ENCODE measurements at regions not wholly inside any gene's neighbourhood (a gene's known extent, or its start where the extent isn't known, plus 50 kb on each side); places are given as distances from the start of the nearest gene placed in this dataset.

- Histone ChIP-seq H3K4me3 (no peak overlapping the region), H3K27me3 (no peaks in the 10 kb centered on the region), H3K4me1 (no peaks in the 10 kb centered on the region), H3K36me3 (no peaks in the 10 kb centered on the region), H3K27ac (no peak overlapping the region), H3K9me3 (no peaks in the 10 kb centered on the region)
- no peak for TF ChIP-seq POLR2AphosphoS5 (IDR thresholded peaks at IDR 0.05)
- TF ChIP-seq POLR2A (IDR thresholded peaks at IDR 0.05) = no peak
- DNase-seq = no peak
- in situ Hi-C loops (cut with MboI; ENCODE audit: low pct_ligation_motif_present in 1 of 4, low pct_unique_long_range_greater_than_20kb in 1 of 4, low sequenced_read_pairs in 3 of 4) = no loop called here
- 89 to 90% methylated on average over 2 to 3 of the region's 3 CpGs for WGBS, 2 donors (ENCODE audit: low coverage in 1 of 2)
- intact Hi-C loops (cut with DNase I; ENCODE audit: low total_unique reads) = no loop called here
Measured at GRCh38 chr2:139613264-139613663, 833.1 kb upstream of the NXPH2 start.

- intact Hi-C loops (cut with DNase I; ENCODE audit: low total_unique reads) = no loop called here
- 71 to 73% methylated on average over 2 to 3 of the region's 3 CpGs for WGBS, 2 donors (ENCODE audit: low coverage in 1 of 2)
- in situ Hi-C loops (cut with MboI; ENCODE audit: low pct_ligation_motif_present in 1 of 4, low pct_unique_long_range_greater_than_20kb in 1 of 4, low sequenced_read_pairs in 3 of 4) = no loop called here
Measured at GRCh38 chr2:139610512-139610911, 830.3 kb upstream of the NXPH2 start.

GRCh38 chr2:139609109-139609508 is 828.9 kb upstream of the NXPH2 start:
- 78% methylated on average over 3 of the region's 3 CpGs; no CpG with 5 or more reads in 1 of the 2 donors for WGBS, 2 donors (ENCODE audit: low coverage in 1 of 2)
- TF ChIP-seq EP300 (IDR thresholded peaks at IDR 0.05; ENCODE audit: low read depth) = no peak
- TF ChIP-seq POLR2A (IDR thresholded peaks at IDR 0.05) = no peak
- TF ChIP-seq CTCF (IDR thresholded peaks at IDR 0.05) = no peak
- TF ChIP-seq POLR2AphosphoS5 (IDR thresholded peaks at IDR 0.05) = no peak
- intact Hi-C loops (cut with DNase I; ENCODE audit: low total_unique reads) = no loop called here
- no peak for DNase-seq
- in situ Hi-C loops (cut with MboI; ENCODE audit: low pct_ligation_motif_present in 1 of 4, low pct_unique_long_range_greater_than_20kb in 1 of 4, low sequenced_read_pairs in 3 of 4) = no loop called here
- no peak overlapping the region for H3K4me3 ChIP-seq
- no peaks in the 10 kb centered on the region for H3K9me3 ChIP-seq
- no peaks in the 10 kb centered on the region for H3K36me3 ChIP-seq
- H3K27me3 ChIP-seq = no peaks in the 10 kb centered on the region
- H3K4me1 ChIP-seq = no peaks in the 10 kb centered on the region
- no peak overlapping the region for H3K27ac ChIP-seq

More at GRCh38 chr2:139610512-139610911, 830.3 kb upstream of the NXPH2 start:
- no peaks in the 10 kb centered on the region for H3K9me3 ChIP-seq
- H3K4me3 ChIP-seq = no peak overlapping the region
- TF ChIP-seq POLR2A (IDR thresholded peaks at IDR 0.05) (no peak), CTCF (IDR thresholded peaks at IDR 0.05) (no peak), EP300 (IDR thresholded peaks at IDR 0.05; ENCODE audit: low read depth) (no peak), POLR2AphosphoS5 (IDR thresholded peaks at IDR 0.05) (no peak)
- no peak overlapping the region for H3K27ac ChIP-seq
- H3K4me1 ChIP-seq = no peaks in the 10 kb centered on the region
- H3K36me3 ChIP-seq = no peaks in the 10 kb centered on the region
- no peak for DNase-seq
- H3K27me3 ChIP-seq = no peaks in the 10 kb centered on the region

- no peaks in the 10 kb centered on the region for H3K27me3 ChIP-seq
- H3K4me3 ChIP-seq = no peak overlapping the region
- DNase-seq = no peak
- H3K4me1 ChIP-seq = no peaks in the 10 kb centered on the region
- in situ Hi-C loops (cut with MboI; ENCODE audit: low pct_ligation_motif_present in 1 of 4, low pct_unique_long_range_greater_than_20kb in 1 of 4, low sequenced_read_pairs in 3 of 4) (no loop called here), intact Hi-C loops (cut with DNase I; ENCODE audit: low total_unique reads) (no loop called here)
- WGBS, 2 donors (ENCODE audit: low coverage in 1 of 2) = 89 to 100% methylated on average over 2 of the region's 2 CpGs
- TF ChIP-seq POLR2AphosphoS5 (IDR thresholded peaks at IDR 0.05) = no peak
- TF ChIP-seq CTCF (IDR thresholded peaks at IDR 0.05) = no peak
- no peak for TF ChIP-seq POLR2A (IDR thresholded peaks at IDR 0.05)
- no peak for TF ChIP-seq EP300 (IDR thresholded peaks at IDR 0.05; ENCODE audit: low read depth)
- H3K27ac ChIP-seq = no peak overlapping the region
- H3K36me3 ChIP-seq = no peaks in the 10 kb centered on the region
- H3K9me3 ChIP-seq = no peaks in the 10 kb centered on the region
Measured at GRCh38 chr2:139605668-139606067, 825.5 kb upstream of the NXPH2 start.

- DNase-seq = no peak
- Histone ChIP-seq H3K27me3 (no peaks in the 10 kb centered on the region), H3K27ac (no peak overlapping the region), H3K36me3 (no peaks in the 10 kb centered on the region), H3K9me3 (no peaks in the 10 kb centered on the region), H3K4me1 (no peaks in the 10 kb centered on the region), H3K4me3 (no peak overlapping the region)
- TF ChIP-seq CTCF (IDR thresholded peaks at IDR 0.05) (no peak), EP300 (IDR thresholded peaks at IDR 0.05; ENCODE audit: low read depth) (no peak), POLR2AphosphoS5 (IDR thresholded peaks at IDR 0.05) (no peak), POLR2A (IDR thresholded peaks at IDR 0.05) (no peak)
- intact Hi-C loops (cut with DNase I; ENCODE audit: low total_unique reads) = no loop called here
- 0 to 44% methylated on average over 1 to 2 of the region's 2 CpGs for WGBS, 2 donors (ENCODE audit: low coverage in 1 of 2)
- in situ Hi-C loops (cut with MboI; ENCODE audit: low pct_ligation_motif_present in 1 of 4, low pct_unique_long_range_greater_than_20kb in 1 of 4, low sequenced_read_pairs in 3 of 4) = no loop called here
Measured at GRCh38 chr2:139600166-139600565, 820.0 kb upstream of the NXPH2 start.
